ENCODE measurements at regions not wholly inside any gene's neighbourhood (a gene's known extent, or its start where the extent isn't known, plus 50 kb on each side); places are given as distances from the start of the nearest gene placed in this dataset.

- no peak overlapping the region for H3K4me3 ChIP-seq
- no peaks in the 10 kb centered on the region for H3K36me3 ChIP-seq (ENCODE audit: control insufficient read depth in 4 of 4, insufficient read depth in 4 of 4, low read length in 4 of 4)
- 77 to 82% methylated on average over 1 of the region's 1 CpG for WGBS, 2 donors
- DNase-seq, result no peak
- no peak overlapping the region for H3K27ac ChIP-seq (ENCODE audit: low read depth in 1 of 2, low read length in 1 of 2)
- H3K27me3 ChIP-seq (ENCODE audit: control insufficient read depth in 3 of 3, insufficient read depth in 3 of 3, low read length in 2 of 3), result no peaks in the 10 kb centered on the region
- no peak for TF ChIP-seq CTCF (IDR thresholded peaks at IDR 0.05; ENCODE audit: control extremely low read depth, extremely low read depth)
- no peaks in the 10 kb centered on the region for H3K9me3 ChIP-seq (ENCODE audit: control insufficient read depth in 4 of 4, insufficient read depth in 3 of 4, low read length in 3 of 4)
- no peaks in the 10 kb centered on the region for H3K4me1 ChIP-seq (ENCODE audit: control insufficient read depth in 5 of 5, insufficient read depth in 5 of 5, low read length in 5 of 5)
- H3K9ac ChIP-seq (ENCODE audit: insufficient read depth in 1 of 2, low read length in 2 of 2), result no peak overlapping the region
- ATAC-seq (ENCODE audit: insufficient read depth, low FRiP score), result no peak
Observed at GRCh38 chr7:9836671-9837070, 1137.0 kb upstream of the PHF14 start.

GRCh38 chr7:9842301-9842700 lies 1131.4 kb upstream of the PHF14 start:
- ATAC-seq (ENCODE audit: insufficient read depth, low FRiP score) (no peak), DNase-seq (no peak)
- 82 to 89% methylated on average over 2 of the region's 2 CpGs for WGBS, 2 donors
- no peaks in the 10 kb centered on the region for H3K27me3 ChIP-seq (ENCODE audit: control insufficient read depth in 3 of 3, insufficient read depth in 3 of 3, low read length in 2 of 3)
- no peaks in the 10 kb centered on the region for H3K4me1 ChIP-seq (ENCODE audit: control insufficient read depth in 5 of 5, insufficient read depth in 5 of 5, low read length in 5 of 5)
- TF ChIP-seq CTCF (IDR thresholded peaks at IDR 0.05; ENCODE audit: control extremely low read depth, extremely low read depth), result no peak
- no peak overlapping the region for H3K27ac ChIP-seq (ENCODE audit: low read depth in 1 of 2, low read length in 1 of 2)
- H3K9ac ChIP-seq (ENCODE audit: insufficient read depth in 1 of 2, low read length in 2 of 2), result no peak overlapping the region
- no peaks in the 10 kb centered on the region for H3K36me3 ChIP-seq (ENCODE audit: control insufficient read depth in 4 of 4, insufficient read depth in 4 of 4, low read length in 4 of 4)
- H3K9me3 ChIP-seq (ENCODE audit: control insufficient read depth in 4 of 4, insufficient read depth in 3 of 4, low read length in 3 of 4), result no peaks in the 10 kb centered on the region
- no peak overlapping the region for H3K4me3 ChIP-seq

- no peaks in the 10 kb centered on the region for H3K9me3 ChIP-seq (ENCODE audit: control insufficient read depth in 4 of 4, insufficient read depth in 3 of 4, low read length in 3 of 4)
- TF ChIP-seq CTCF (IDR thresholded peaks at IDR 0.05; ENCODE audit: control extremely low read depth, extremely low read depth), result no peak
- no peaks in the 10 kb centered on the region for H3K27me3 ChIP-seq (ENCODE audit: control insufficient read depth in 3 of 3, insufficient read depth in 3 of 3, low read length in 2 of 3)
- 77 to 95% methylated on average over 3 of the region's 3 CpGs for WGBS, 2 donors
- ATAC-seq (ENCODE audit: insufficient read depth, low FRiP score) (no peak), DNase-seq (no peak)
- no peak overlapping the region for H3K27ac ChIP-seq (ENCODE audit: low read depth in 1 of 2, low read length in 1 of 2)
- H3K36me3 ChIP-seq (ENCODE audit: control insufficient read depth in 4 of 4, insufficient read depth in 4 of 4, low read length in 4 of 4), result no peaks in the 10 kb centered on the region
- H3K9ac ChIP-seq (ENCODE audit: insufficient read depth in 1 of 2, low read length in 2 of 2), result no peak overlapping the region
- no peaks in the 10 kb centered on the region for H3K4me1 ChIP-seq (ENCODE audit: control insufficient read depth in 5 of 5, insufficient read depth in 5 of 5, low read length in 5 of 5)
- H3K4me3 ChIP-seq, result no peak overlapping the region
Observed at GRCh38 chr7:9846902-9847301, 1126.8 kb upstream of the PHF14 start.

- no peak for ATAC-seq (ENCODE audit: insufficient read depth, low FRiP score)
Observed at GRCh38 chr7:9854605-9855004, 1119.1 kb upstream of the PHF14 start.

More at GRCh38 chr7:9854605-9855004, 1119.1 kb upstream of the PHF14 start:
- Histone ChIP-seq H3K27me3 (ENCODE audit: control insufficient read depth in 3 of 3, insufficient read depth in 3 of 3, low read length in 2 of 3) (no peaks in the 10 kb centered on the region), H3K9me3 (ENCODE audit: control insufficient read depth in 4 of 4, insufficient read depth in 3 of 4, low read length in 3 of 4) (no peaks in the 10 kb centered on the region), H3K27ac (ENCODE audit: low read depth in 1 of 2, low read length in 1 of 2) (no peak overlapping the region), H3K9ac (ENCODE audit: insufficient read depth in 1 of 2, low read length in 2 of 2) (no peak overlapping the region), H3K4me1 (ENCODE audit: control insufficient read depth in 5 of 5, insufficient read depth in 5 of 5, low read length in 5 of 5) (peaks cover 0 to 4% (median 0%) of the 10 kb centered on the region in 5 donors), H3K4me3 (no peak overlapping the region), H3K36me3 (ENCODE audit: control insufficient read depth in 4 of 4, insufficient read depth in 4 of 4, low read length in 4 of 4) (no peaks in the 10 kb centered on the region)
- no peak for TF ChIP-seq CTCF (IDR thresholded peaks at IDR 0.05; ENCODE audit: control extremely low read depth, extremely low read depth)
- WGBS, 2 donors, result 89 to 90% methylated on average over 2 of the region's 2 CpGs
- DNase-seq, result no peak
